A673 (cell line): ENCODE measurements at regions not wholly inside any gene's neighbourhood (a gene's known extent, or its start where the extent isn't known, plus 50 kb on each side); places are given as distances from the start of the nearest gene placed in this dataset.

Experiments
- BruUV-seq: library from RNA; stranded (reverse); fragments of 400-500 nt; replicated peaks from 2 replicates; lab custom pipeline; 2021; lab: Mats Ljungman, UMichigan
- CTCF ChIA-PET: fragments of 300-600 bp; sonication (Branson Sonifier 250); formaldehyde crosslinking; loops from one replicate; lab custom pipeline; 2022; ENCODE audit warnings: antibody characterized with exemption; lab: Charles Lee
- POLR2A ChIA-PET: fragments of 300-600 bp; sonication (Branson Sonifier 250); formaldehyde crosslinking; loops from one replicate; lab custom pipeline; 2022; ENCODE audit warnings: antibody characterized with exemption; ENCODE audit not compliant: low non-redundant PET; lab: Charles Lee
- DNase-seq: peaks from one replicate; pipeline ENCODE4 v3.0.0-alpha.2; 2015; ENCODE audit warnings: low spot score
- H3K27ac ChIP-seq: fragments of 200-600 bp; sonication (generic); 2 replicates; pipeline ENCODE4 v1.5.1; 2016; ENCODE audit warnings: mixed run types, low read depth, mild to moderate bottlenecking, mixed read lengths, antibody characterized with exemption, low read length; ENCODE audit not compliant: poor library complexity, severe bottlenecking
- H3K27me3 ChIP-seq: fragments of 200-600 bp; sonication (generic); replicated peaks from 2 replicates; pipeline ENCODE4 v1.6.1; 2017; ENCODE audit warnings: mixed run types, low read depth, mild to moderate bottlenecking, mixed read lengths, antibody characterized with exemption, low read length; ENCODE audit not compliant: insufficient read depth, poor library complexity
- H3K36me3 ChIP-seq: fragments of 200-600 bp; sonication (generic); 2 replicates; pipeline ENCODE4 v1.6.1; 2016; ENCODE audit warnings: mixed run types, mild to moderate bottlenecking, mixed read lengths, antibody characterized with exemption, low read length; ENCODE audit not compliant: insufficient read depth, poor library complexity, severe bottlenecking
- H3K4me1 ChIP-seq: fragments of 200-600 bp; sonication (generic); 2 replicates; pipeline ENCODE4 v1.6.1; 2017; ENCODE audit warnings: mixed run types, mild to moderate bottlenecking, mixed read lengths, antibody characterized with exemption, low read length; ENCODE audit not compliant: insufficient read depth, poor library complexity, severe bottlenecking
- H3K4me3 ChIP-seq: fragments of 200-600 bp; sonication (generic); 2 replicates; pipeline ENCODE4 v1.5.1; 2016; ENCODE audit warnings: low read depth, mixed run types, mild to moderate bottlenecking, mixed read lengths, low read length; ENCODE audit not compliant: poor library complexity, severe bottlenecking
- H3K9me3 ChIP-seq: fragments of 200-600 bp; sonication (generic); 2 replicates; pipeline ENCODE4 v1.6.1; 2016; ENCODE audit warnings: mixed run types, low read depth, mild to moderate bottlenecking, mixed read lengths, antibody characterized with exemption, low read length; ENCODE audit not compliant: poor library complexity, severe bottlenecking
- CTCF ChIP-seq: fragments of 300-800, 200-600 bp; sonication (generic); conservative IDR thresholded peaks from 2 replicates; pipeline ENCODE4 v1.5.1; 2017; ENCODE audit warnings: low read depth, mild to moderate bottlenecking, antibody characterized with exemption, low read length, moderate library complexity, mixed read lengths
- EZH2 ChIP-seq: fragments of 200-600 bp; sonication (generic); IDR thresholded peaks from 2 replicates; pipeline ENCODE4 v1.6.1; 2017; ENCODE audit warnings: borderline replicate concordance, low read depth, mild to moderate bottlenecking, mixed read lengths, antibody characterized with exemption, low read length; ENCODE audit not compliant: poor library complexity, severe bottlenecking
- intact Hi-C: fragments of 100-400 bp; cut with micrococcal nuclease; formaldehyde crosslinking; loops from one replicate; pipeline ENCODE4 v1.10.0; 2022; ENCODE audit not compliant: unreplicated experiment

- H3K9me3 ChIP-seq, result no peaks in the 10 kb centered on the region
- DNase-seq, result no peak
- H3K4me1 ChIP-seq, result no peaks in the 10 kb centered on the region
- H3K27ac ChIP-seq, result no peak overlapping the region
- no peak overlapping the region for H3K4me3 ChIP-seq
- ChIA-PET CTCF (no interaction called here), POLR2A (no interaction called here)
- no peaks in the 10 kb centered on the region for H3K27me3 ChIP-seq
- no peaks in the 10 kb centered on the region for H3K36me3 ChIP-seq
- no TSS peak for BruUV-seq
- intact Hi-C loops, result loop anchor here (10.0 kb wide), 1 partner anchor 64 kb away; no protein-coding TSS in a partner anchor
- TF ChIP-seq EZH2 (no peak), CTCF (no peak)
Observed at GRCh38 chr16:13791095-13791494, 128.9 kb upstream of the ERCC4 start.

- no peaks in the 10 kb centered on the region for H3K27me3 ChIP-seq
- intact Hi-C loops, result loop anchor here (10.0 kb wide), 1 partner anchor 61 kb away; no protein-coding TSS in a partner anchor
- no peaks in the 10 kb centered on the region for H3K4me1 ChIP-seq
- H3K9me3 ChIP-seq, result no peaks in the 10 kb centered on the region
- ChIA-PET CTCF (no interaction called here), POLR2A (no interaction called here)
- no TSS peak for BruUV-seq
- no peak for DNase-seq
- no peaks in the 10 kb centered on the region for H3K36me3 ChIP-seq
- no peak overlapping the region for H3K27ac ChIP-seq
- H3K4me3 ChIP-seq, result no peak overlapping the region
- no peak for TF ChIP-seq CTCF
- no peak for TF ChIP-seq EZH2
Observed at GRCh38 chr16:13793841-13794409, 126.0 kb upstream of the ERCC4 start.

- POLR2A ChIA-PET, result no interaction called here
- Histone ChIP-seq H3K4me1 (no peaks in the 10 kb centered on the region), H3K36me3 (no peaks in the 10 kb centered on the region), H3K27me3 (no peaks in the 10 kb centered on the region), H3K9me3 (no peaks in the 10 kb centered on the region), H3K27ac (no peak overlapping the region), H3K4me3 (no peak overlapping the region)
- no peak for DNase-seq
- no peak for TF ChIP-seq EZH2
- TF ChIP-seq CTCF, result no peak
- CTCF ChIA-PET, result no interaction called here
- no TSS peak for BruUV-seq
- intact Hi-C loops, result loop anchor here (10.0 kb wide), 1 partner anchor 60 kb away; no protein-coding TSS in a partner anchor
Observed at GRCh38 chr16:13795131-13795530, 124.8 kb upstream of the ERCC4 start.
